ENCODE measurements at regions not wholly inside any gene's neighbourhood (a gene's known extent, or its start where the extent isn't known, plus 50 kb on each side); places are given as distances from the start of the nearest gene placed in this dataset.

DNA sequence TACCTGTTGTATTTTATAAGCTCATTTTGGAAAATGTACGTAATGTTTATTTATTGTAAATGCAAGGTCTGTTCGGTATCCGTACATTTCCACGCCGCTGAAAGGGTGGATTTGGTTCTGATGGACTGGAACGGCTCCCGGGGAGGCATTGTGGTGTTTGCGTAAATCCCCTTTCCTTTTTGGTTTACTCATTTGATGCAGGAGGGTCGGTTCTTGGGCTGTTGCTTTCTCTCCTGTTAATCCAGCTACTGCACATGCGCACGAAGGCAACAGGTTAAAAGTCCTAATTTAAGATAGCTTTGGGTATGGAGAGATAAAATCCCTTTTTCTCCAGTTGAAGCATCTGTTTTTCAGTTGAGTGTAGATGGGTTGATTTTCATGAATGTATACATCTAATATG is 224.4 kb downstream of the TM9SF2 start:
- TF ChIP-seq, protein P1, sequence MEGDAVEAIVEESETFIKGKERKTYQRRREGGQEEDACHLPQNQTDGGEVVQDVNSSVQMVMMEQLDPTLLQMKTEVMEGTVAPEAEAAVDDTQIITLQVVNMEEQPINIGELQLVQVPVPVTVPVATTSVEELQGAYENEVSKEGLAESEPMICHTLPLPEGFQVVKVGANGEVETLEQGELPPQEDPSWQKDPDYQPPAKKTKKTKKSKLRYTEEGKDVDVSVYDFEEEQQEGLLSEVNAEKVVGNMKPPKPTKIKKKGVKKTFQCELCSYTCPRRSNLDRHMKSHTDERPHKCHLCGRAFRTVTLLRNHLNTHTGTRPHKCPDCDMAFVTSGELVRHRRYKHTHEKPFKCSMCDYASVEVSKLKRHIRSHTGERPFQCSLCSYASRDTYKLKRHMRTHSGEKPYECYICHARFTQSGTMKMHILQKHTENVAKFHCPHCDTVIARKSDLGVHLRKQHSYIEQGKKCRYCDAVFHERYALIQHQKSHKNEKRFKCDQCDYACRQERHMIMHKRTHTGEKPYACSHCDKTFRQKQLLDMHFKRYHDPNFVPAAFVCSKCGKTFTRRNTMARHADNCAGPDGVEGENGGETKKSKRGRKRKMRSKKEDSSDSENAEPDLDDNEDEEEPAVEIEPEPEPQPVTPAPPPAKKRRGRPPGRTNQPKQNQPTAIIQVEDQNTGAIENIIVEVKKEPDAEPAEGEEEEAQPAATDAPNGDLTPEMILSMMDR (IDR thresholded peaks at IDR 0.05): no peak
- TF ChIP-seq POLR2A (IDR thresholded peaks at IDR 0.05): no peak
